GM10266 (cell line): ENCODE measurements at regions not wholly inside any gene's neighbourhood (a gene's known extent, or its start where the extent isn't known, plus 50 kb on each side); places are given as distances from the start of the nearest gene placed in this dataset.

Source experiments
- DNase-seq: peaks from one replicate; pipeline ENCODE4 v3.0.0; 2012; ENCODE audit errors: extremely low spot score
- TF ChIP-seq, protein P1 (sequence below): IDR thresholded peaks from 2 replicates; pipeline ENCODE4 v1.5.1; 2012; ENCODE audit warnings: mild to moderate bottlenecking, low read depth; ENCODE audit not compliant: control insufficient read depth, insufficient read depth; ENCODE audit errors: missing control alignments

DNA sequence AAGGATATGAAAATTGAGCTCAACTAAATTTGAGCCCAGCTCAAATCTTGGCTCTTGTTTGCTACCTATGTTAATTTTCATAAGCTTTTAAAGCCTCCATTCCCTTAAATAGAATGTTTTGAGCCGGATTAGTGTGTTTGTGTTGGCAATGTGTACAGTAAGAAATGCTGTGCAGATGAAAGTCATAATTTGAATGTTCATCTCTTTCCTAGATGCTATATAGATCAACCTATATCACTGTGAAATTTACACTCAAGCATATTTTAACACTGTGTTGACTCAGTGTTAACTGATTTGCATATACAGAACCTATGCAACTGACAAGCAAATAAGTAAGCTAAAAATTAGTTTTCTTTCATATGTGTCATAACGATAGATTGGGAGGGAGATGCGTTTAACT lies 272.5 kb downstream of the TFEC start:
- no peak for DNase-seq

DNA sequence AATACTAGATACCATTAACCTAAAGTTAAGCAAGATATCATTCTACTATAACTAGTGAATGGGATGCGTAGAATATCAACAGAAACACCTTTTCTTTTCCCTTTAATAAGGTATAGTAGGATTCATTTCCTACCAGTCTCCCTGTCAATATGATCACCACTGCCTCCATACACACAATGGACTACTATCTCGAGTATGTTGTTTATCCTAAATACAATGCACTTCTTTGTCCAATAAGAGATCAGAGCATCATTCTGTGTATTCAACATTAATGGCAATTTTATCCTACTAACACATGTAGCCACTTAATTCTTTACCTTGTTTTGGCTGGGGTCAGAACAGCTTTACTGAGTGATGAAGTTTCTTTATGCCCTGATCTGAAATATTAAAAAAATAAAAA lies 276.3 kb downstream of the TFEC start:
- TF ChIP-seq, protein P1, sequence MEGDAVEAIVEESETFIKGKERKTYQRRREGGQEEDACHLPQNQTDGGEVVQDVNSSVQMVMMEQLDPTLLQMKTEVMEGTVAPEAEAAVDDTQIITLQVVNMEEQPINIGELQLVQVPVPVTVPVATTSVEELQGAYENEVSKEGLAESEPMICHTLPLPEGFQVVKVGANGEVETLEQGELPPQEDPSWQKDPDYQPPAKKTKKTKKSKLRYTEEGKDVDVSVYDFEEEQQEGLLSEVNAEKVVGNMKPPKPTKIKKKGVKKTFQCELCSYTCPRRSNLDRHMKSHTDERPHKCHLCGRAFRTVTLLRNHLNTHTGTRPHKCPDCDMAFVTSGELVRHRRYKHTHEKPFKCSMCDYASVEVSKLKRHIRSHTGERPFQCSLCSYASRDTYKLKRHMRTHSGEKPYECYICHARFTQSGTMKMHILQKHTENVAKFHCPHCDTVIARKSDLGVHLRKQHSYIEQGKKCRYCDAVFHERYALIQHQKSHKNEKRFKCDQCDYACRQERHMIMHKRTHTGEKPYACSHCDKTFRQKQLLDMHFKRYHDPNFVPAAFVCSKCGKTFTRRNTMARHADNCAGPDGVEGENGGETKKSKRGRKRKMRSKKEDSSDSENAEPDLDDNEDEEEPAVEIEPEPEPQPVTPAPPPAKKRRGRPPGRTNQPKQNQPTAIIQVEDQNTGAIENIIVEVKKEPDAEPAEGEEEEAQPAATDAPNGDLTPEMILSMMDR = no peak
- no peak for DNase-seq

More for the DNA sequence above, 272.5 kb downstream of the TFEC start:
- TF ChIP-seq, protein P1 = no peak

DNA sequence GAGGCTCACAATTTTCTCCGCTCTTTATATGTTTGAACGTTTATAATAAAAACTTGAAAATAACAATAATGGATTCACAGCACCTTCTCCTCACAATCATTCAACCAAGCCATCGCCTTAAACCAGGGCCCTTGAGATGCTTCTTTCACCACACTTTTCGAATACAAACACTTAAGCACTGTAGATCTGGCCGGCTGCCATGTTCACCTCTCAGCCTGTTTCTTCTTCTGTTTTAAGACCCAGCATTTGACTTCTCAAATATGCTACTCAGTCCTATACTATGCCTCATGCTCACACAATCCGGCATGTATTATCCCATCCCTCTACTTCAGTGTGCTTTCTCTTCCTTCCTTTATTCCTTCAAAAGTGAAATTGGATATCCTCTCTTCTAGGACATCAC lies 280.6 kb downstream of the TFEC start:
- TF ChIP-seq, protein P1 = no peak
- DNase-seq = no peak

DNA sequence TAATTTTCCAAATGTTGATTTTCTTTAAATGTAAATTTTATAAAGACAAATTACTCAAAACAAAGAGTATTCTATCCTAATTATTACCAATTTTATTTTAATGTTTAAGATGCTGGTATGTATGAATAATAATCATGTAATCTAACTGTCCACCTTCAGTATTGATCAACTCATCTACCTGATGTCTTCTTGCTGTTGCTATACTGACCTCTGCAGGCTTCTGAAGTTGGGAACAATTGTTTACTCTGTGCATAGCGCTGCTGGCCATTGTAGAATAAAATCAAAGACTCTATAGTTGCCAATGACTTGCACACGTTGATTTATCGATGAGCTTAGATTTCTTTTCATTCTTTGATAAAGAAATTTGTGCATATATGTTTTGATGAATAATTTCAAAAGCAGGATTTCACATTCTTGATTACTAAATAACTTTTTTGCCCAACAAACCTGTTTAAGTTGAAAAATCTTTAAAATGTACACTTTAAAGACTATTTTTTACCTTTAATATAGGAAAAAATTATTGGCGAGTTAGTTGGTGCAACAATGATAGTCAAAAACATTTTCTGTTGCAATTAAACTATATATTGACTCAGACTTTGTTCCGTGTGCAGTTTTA lies 282.3 kb downstream of the TFEC start:
- DNase-seq = no peak

DNA sequence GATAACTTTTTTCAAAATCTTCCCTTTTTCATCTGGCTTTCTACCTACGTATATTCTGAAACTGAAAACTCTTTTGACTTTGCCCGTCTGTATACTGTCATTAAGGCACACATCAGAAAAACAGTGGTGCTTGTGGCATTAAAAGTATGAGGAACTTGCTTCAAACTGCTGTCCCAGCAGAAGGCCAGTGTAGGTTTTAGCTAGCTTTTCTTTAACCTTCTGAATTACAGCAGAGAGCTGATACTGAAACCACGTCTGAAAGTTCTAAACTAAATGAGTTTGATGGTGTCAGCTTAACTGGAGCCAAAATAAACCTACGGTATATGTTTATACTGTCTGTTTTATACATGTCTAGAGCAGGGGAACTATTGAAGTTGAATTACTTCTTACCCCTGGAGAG lies 283.4 kb downstream of the TFEC start:
- TF ChIP-seq, protein P1 = no peak
- no peak for DNase-seq

More for the DNA sequence above, 282.3 kb downstream of the TFEC start:
- TF ChIP-seq, protein P1 = peak; percentile 26

DNA sequence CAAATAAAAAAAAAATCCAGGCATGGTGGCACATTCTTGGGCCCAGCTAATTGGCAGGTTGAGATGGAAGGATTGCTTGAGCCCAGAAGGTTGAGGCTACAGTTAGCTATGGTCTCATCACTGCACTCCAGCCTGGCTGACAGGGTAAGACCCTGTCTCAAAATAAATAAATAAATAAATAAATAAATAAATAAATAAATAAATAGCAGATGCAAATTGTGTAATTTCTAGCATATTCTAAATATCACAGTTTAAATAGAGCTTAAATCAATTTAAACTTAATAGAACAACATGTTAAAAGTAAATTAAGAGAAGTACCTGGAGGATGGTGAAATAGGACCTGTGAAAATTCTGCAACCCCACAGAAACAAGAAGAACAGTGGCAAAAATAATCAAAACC lies 290.5 kb downstream of the TFEC start:
- no peak for DNase-seq
- TF ChIP-seq, protein P1 = no peak

DNA sequence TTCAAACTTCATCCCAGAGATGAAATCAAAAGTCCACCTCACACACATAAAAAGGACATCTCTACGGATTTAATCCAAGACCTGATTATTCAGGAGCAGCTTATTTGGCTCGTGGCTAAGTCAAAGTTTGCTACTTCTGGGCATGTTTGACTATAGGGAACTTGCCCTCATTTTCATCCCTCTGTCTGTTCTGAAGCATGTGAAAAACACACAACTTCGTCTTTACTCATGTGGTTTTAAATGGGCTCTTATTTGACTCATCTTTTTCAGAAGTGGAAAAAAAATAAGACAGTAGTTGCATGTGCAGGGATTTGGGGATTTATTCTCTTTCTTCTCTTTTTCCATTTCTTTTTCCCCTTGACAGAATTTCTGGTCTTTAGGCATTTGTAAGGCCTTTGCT lies 295.9 kb downstream of the TFEC start:
- no peak for DNase-seq
- TF ChIP-seq, protein P1 = no peak
